ENCODE measurements at regions not wholly inside any gene's neighbourhood (a gene's known extent, or its start where the extent isn't known, plus 50 kb on each side); places are given as distances from the start of the nearest gene placed in this dataset.
"Not testable (repeated sequence)": the region's sequence is repeated elsewhere in the genome, so short reads cannot be mapped to it uniquely, and the experiment has no call there.

DNA sequence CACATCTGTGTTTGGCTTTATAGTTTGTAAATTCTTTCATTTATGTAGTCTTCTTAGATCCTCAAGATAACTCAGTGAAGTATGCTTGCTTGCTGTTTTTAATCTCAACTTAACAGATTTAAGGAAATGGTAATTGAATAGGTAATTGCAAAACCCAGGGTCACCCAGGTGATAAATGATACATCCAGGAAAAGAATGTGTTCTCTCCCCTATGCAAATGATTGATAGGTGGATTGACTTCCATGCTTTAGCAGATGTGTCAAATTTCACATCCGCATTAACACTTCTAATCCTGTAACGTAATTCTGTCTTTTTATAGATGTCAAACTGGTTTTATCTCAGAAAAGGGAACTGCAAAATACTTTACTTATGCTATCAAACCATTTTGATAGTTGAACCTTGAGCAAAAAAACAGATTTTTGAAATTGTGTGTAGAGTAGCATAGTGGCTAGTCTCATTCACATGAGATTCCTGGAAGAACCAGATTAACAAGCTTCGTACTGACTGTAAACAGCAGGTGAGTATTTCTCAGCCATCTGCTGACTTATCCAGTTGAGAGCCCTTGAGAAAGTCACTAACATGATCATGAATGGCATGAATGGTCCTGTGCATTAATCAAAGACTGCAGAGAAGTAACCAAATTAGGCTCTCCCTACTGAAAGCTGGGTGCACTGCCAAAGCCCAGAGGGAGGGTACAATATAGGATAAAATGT is 86.7 kb upstream of the PAM start:
- ATAC-seq (no peak), DNase-seq (no peak)
- no peaks in the 10 kb centered on the region for H3K4me1 ChIP-seq
- no peaks in the 10 kb centered on the region for H3K27me3 ChIP-seq
- no peaks in the 10 kb centered on the region for H3K9me3 ChIP-seq
- H3K27ac ChIP-seq: no peak overlapping the region
- no peak for TF ChIP-seq POLR2A (IDR thresholded peaks at IDR 0.05)
- TF ChIP-seq, protein P1, sequence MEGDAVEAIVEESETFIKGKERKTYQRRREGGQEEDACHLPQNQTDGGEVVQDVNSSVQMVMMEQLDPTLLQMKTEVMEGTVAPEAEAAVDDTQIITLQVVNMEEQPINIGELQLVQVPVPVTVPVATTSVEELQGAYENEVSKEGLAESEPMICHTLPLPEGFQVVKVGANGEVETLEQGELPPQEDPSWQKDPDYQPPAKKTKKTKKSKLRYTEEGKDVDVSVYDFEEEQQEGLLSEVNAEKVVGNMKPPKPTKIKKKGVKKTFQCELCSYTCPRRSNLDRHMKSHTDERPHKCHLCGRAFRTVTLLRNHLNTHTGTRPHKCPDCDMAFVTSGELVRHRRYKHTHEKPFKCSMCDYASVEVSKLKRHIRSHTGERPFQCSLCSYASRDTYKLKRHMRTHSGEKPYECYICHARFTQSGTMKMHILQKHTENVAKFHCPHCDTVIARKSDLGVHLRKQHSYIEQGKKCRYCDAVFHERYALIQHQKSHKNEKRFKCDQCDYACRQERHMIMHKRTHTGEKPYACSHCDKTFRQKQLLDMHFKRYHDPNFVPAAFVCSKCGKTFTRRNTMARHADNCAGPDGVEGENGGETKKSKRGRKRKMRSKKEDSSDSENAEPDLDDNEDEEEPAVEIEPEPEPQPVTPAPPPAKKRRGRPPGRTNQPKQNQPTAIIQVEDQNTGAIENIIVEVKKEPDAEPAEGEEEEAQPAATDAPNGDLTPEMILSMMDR (IDR thresholded peaks at IDR 0.05): no peak
- intact Hi-C loops (cut with DNase I): no loop called here
- H3K36me3 ChIP-seq: no peaks in the 10 kb centered on the region
- no peak overlapping the region for H3K4me3 ChIP-seq
- WGBS (ENCODE audit: insufficient coverage, low coverage, low lambda C conversion rate, missing lambda C conversion rate): 51% methylated on average over 3 of the region's 3 CpGs

DNA sequence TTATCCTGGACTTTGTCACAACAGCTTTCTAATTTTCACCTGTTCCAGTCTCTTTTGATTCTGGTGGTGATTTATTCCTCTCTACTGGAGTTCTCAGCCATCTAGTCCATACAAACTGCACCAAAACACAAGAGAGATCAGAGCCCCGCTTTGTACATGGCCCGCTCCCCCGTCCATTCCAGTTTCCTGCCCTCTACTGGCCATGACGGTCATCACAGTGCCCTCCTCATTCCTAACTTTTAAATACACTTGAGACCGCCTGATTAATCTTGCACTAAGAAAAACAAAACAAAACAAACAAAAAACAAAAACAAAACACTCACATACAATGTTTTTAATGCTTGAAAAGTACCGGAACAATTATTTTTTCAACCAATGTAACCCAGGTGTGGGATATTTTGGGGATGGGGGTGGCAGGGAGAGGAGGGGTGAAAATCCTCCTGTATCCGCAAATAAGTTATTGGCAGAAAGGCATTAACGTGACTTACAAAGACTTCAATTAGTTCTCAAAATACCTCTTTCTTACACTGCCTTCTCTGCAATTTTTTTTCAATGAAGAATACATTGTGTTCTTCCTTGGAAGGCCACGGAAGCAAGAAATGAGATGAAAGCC is 84.8 kb upstream of the PAM start:
- no peak for DNase-seq
- TF ChIP-seq POLR2A (IDR thresholded peaks at IDR 0.05): no peak
- TF ChIP-seq, protein P1 (IDR thresholded peaks at IDR 0.05): peak in 3 of 4 donors; percentile 34 to 47 (median 38)
- Histone ChIP-seq H3K27ac (no peak overlapping the region), H3K9me3 (no peaks in the 10 kb centered on the region), H3K36me3 (no peaks in the 10 kb centered on the region), H3K27me3 (no peaks in the 10 kb centered on the region), H3K4me1 (no peaks in the 10 kb centered on the region), H3K4me3 (no peak overlapping the region)
- intact Hi-C loops (cut with DNase I): no loop called here
- ATAC-seq: peak in 1 of 4 donors; percentile 30
- WGBS (ENCODE audit: insufficient coverage, low coverage, low lambda C conversion rate, missing lambda C conversion rate): 61% methylated on average over 9 of the region's 9 CpGs

DNA sequence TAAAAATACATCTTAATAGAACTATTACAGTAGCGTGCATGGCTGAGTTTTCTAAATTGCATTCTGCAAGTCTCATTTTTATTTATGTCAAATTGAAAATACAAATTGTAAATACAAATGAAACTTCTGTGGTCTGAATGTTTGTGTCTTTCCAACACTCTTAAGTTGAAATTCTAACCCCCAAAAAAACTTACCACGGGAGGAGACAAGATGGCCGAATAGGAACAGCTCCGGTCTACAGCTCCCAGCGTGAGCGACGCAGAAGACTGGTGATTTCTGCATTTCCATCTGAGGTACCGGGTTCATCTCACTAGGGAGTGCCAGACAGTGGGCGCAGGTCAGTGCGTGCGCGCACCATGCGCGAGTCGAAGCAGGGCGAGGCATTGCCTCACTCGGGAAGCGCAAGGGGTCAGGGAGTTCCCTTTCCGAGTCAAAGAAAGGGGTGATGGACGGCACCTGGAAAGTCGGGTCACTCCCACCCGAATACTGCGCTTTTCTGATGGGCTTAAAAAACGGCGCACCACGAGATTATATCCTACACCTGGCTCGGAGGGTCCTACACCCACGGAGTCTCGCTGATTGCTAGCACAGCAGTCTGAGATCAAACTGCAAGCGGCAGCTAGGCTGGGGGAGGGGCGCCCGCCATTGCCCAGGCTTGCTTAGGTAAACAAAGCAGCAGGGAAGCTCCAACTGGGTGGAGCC is 83.9 kb upstream of the PAM start:
- H3K27ac ChIP-seq; ATAC-seq; H3K9me3 ChIP-seq; H3K4me3 ChIP-seq; intact Hi-C loops (cut with DNase I); H3K27me3 ChIP-seq; H3K4me1 ChIP-seq; DNase-seq; H3K36me3 ChIP-seq: not testable (repeated sequence)
- WGBS (ENCODE audit: insufficient coverage, low coverage, low lambda C conversion rate, missing lambda C conversion rate): 67% methylated on average over 13 of the region's 32 CpGs

DNA sequence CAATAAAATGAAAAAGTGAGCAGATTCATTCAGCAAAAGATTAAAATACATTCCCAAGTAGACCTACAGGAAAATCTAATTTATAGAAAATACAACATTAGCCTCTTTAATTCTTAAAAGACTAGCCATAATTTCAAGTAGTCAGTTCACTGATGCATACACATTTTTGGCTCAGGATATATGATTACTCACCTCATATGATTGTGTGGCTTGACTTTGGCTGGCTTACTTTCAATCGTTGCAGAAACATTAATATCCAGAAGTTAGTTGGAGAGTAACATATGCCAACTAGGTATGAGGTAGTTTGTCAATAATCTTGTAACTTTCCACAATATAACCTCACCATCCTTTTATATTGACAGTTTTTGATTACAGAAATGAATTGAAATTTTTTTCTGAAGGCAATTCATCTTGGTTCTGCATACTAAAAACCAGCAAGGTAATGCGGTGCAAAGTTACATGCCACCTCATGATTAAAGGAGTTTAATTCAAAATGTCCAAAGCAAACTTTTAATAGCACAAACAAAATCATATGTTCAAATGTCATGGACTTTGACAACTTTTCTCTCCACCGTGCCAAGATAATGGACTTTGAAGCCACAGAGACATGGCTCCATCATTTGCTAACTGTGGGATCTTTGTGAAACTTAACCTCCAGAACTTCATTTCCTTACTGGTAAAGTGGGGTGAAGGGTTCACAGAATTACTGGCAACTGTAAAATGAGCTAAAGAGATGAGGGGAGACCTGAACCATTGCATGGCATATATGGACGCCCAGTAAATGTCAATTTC is 76.6 kb upstream of the PAM start:
- TF ChIP-seq POLR2A (IDR thresholded peaks at IDR 0.05): no peak
- TF ChIP-seq, protein P1 (IDR thresholded peaks at IDR 0.05): no peak
- intact Hi-C loops (cut with DNase I): no loop called here
- no peak for DNase-seq
- H3K9me3 ChIP-seq: no peaks in the 10 kb centered on the region
- 30% methylated on average over 4 of the region's 4 CpGs for WGBS (ENCODE audit: insufficient coverage, low coverage, low lambda C conversion rate, missing lambda C conversion rate)
- no peaks in the 10 kb centered on the region for H3K27me3 ChIP-seq
- no peak overlapping the region for H3K4me3 ChIP-seq
- no peak overlapping the region for H3K27ac ChIP-seq
- no peaks in the 10 kb centered on the region for H3K4me1 ChIP-seq
- no peak for ATAC-seq
- H3K36me3 ChIP-seq: no peaks in the 10 kb centered on the region
